ENCODE measurements at regions not wholly inside any gene's neighbourhood (a gene's known extent, or its start where the extent isn't known, plus 50 kb on each side); places are given as distances from the start of the nearest gene placed in this dataset.
"Not testable (repeated sequence)": the region's sequence is repeated elsewhere in the genome, so short reads cannot be mapped to it uniquely, and the experiment has no call there.

DNA sequence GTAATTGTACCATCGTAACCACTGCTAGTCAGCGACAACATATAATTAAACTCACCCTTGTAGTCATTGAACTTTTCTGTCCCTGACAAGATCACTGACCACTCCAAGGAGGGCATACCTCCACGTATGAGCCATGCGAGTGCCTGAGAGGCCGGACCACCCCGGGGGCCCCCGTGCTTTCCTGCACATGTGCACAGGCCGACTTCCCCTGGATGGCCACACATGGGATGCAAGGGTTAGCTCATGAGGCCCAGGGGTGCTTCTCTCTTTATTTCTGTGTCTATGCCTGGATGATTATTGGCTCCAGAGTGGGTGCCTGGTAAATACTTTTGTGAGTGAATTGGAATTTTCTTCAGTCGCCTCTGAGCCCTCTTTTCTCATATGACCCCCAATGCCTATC is 82.8 kb upstream of the ZNF536 start:
- Histone ChIP-seq H3K9ac (ENCODE audit: low read length) (no peak overlapping the region), H3K4me1 (ENCODE audit: low read length) (no peaks in the 10 kb centered on the region), H3K36me3 (replicated peaks; ENCODE audit: low read depth, low read length) (no peaks in the 10 kb centered on the region), H3K4me2 (ENCODE audit: low read length) (no peak overlapping the region), H3K9me3 (ENCODE audit: insufficient read depth, low read length) (no peaks in the 10 kb centered on the region), H3K4me3 (ENCODE audit: low read length) (no peak overlapping the region), H3K27me3 (ENCODE audit: low read depth, low read length) (peaks cover 6% of the 10 kb centered on the region; the same call in 1 of the 2 replicates), H2AFZ (ENCODE audit: low read depth, low read length) (no peak overlapping the region), H3K27ac (ENCODE audit: low read length) (no peak overlapping the region), H4K20me1 (ENCODE audit: insufficient read depth, low read length) (no peaks in the 10 kb centered on the region), H3K79me2 (ENCODE audit: low read length) (no peaks in the 10 kb centered on the region)
- no peak for TF ChIP-seq EZH2phosphoT487 (IDR thresholded peaks at IDR 0.05; ENCODE audit: low read depth)
- TF ChIP-seq, protein P1, sequence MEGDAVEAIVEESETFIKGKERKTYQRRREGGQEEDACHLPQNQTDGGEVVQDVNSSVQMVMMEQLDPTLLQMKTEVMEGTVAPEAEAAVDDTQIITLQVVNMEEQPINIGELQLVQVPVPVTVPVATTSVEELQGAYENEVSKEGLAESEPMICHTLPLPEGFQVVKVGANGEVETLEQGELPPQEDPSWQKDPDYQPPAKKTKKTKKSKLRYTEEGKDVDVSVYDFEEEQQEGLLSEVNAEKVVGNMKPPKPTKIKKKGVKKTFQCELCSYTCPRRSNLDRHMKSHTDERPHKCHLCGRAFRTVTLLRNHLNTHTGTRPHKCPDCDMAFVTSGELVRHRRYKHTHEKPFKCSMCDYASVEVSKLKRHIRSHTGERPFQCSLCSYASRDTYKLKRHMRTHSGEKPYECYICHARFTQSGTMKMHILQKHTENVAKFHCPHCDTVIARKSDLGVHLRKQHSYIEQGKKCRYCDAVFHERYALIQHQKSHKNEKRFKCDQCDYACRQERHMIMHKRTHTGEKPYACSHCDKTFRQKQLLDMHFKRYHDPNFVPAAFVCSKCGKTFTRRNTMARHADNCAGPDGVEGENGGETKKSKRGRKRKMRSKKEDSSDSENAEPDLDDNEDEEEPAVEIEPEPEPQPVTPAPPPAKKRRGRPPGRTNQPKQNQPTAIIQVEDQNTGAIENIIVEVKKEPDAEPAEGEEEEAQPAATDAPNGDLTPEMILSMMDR (IDR thresholded peaks at IDR 0.05; ENCODE audit: low read depth, low read length), result no peak

DNA sequence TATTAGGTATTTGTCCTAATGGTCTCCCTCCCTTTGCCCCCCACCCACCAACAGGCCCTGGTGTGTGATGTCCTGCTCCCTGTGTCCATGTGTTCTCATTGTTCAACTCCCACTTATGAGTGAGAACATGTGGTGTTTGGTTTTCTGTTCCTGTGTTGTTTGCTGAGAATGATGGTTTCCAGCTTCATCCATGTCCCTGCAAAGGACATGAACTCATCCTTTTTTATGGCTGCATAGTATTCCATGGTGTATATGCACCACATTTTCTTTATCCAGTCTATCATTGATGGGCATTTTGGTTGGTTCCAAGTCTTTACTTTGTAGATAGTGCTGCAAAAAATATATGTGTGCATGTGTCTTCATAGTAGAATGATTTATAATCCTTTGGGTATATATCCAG is 81.4 kb upstream of the ZNF536 start:
- H3K79me2 ChIP-seq (ENCODE audit: low read length); H3K36me3 ChIP-seq (replicated peaks; ENCODE audit: low read depth, low read length); H3K4me1 ChIP-seq (ENCODE audit: low read length); H2AFZ ChIP-seq (ENCODE audit: low read depth, low read length); H4K20me1 ChIP-seq (ENCODE audit: insufficient read depth, low read length); H3K4me2 ChIP-seq (ENCODE audit: low read length); H3K4me3 ChIP-seq (ENCODE audit: low read length); H3K27ac ChIP-seq (ENCODE audit: low read length); H3K9me3 ChIP-seq (ENCODE audit: insufficient read depth, low read length); H3K9ac ChIP-seq (ENCODE audit: low read length); H3K27me3 ChIP-seq (ENCODE audit: low read depth, low read length): not testable (repeated sequence)

DNA sequence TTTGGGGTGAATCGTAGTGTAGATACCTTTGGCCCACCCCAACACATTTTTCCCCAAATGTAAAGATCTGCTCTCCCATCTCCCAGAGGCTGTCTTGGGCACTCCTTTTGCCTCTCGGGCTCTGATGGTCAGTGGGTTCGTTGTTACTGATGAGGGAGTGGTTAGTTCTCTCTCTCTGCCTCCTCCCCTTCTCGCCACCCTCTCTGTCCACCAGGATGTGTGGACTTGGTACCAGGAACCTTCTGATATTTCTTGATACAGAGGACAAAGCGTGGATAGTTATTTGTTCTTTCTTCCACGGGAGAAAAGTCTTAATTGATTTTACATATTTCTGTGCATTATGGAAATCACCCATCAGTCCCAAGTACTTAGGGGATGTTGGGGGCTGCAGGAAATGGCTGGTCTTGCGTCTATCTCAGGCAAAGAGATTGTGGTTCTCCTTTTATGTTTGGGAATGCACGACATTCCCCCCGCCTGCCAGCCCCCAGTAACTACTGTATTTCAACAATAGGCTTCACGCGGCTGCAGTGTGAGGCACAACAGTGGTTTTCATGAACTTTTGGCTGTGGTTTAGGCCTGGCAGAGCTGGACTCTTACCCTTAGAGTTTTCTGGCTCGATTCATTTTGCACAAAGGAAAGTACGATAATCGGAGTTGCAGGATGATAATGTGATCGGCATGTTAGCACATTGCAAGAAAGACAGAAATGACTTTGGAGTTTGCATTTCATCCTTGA is 79.0 kb upstream of the ZNF536 start:
- Histone ChIP-seq H3K9ac (ENCODE audit: low read length) (no peak overlapping the region), H3K27ac (ENCODE audit: low read length) (no peak overlapping the region), H3K4me2 (ENCODE audit: low read length) (no peak overlapping the region)

DNA sequence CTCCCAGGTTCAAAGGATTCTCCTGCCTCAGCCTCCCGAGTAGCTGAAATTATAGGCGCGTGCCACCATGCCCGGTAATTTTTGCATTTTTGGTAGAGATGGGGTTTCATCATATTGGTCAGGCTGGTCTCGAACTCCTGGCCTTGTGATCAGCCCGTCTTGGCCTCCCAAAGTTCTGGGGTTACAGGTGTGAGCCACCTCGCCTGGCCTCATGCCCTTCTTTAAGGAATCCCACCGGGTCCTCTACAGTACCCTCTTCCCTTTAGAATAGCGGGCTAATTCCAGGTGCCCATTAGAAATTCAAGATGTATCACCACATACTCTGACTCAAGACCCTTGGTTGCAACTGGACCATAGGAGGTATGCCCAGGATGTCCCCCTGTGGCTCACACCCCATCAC is 74.2 kb upstream of the ZNF536 start:
- no peak for TF ChIP-seq EZH2phosphoT487 (IDR thresholded peaks at IDR 0.05; ENCODE audit: low read depth)
- TF ChIP-seq, protein P1 (IDR thresholded peaks at IDR 0.05; ENCODE audit: low read depth, low read length), result no peak
- no peaks in the 10 kb centered on the region for H3K79me2 ChIP-seq (ENCODE audit: low read length)
- 0 out of 2 replicates have a peak, but pooled peaks cover 3% of the 10 kb centered on the region for H3K27me3 ChIP-seq (ENCODE audit: low read depth, low read length)
- no peak overlapping the region for H3K4me2 ChIP-seq (ENCODE audit: low read length)
- H3K9me3 ChIP-seq (ENCODE audit: insufficient read depth, low read length), result no peaks in the 10 kb centered on the region
- H3K4me1 ChIP-seq (ENCODE audit: low read length), result no peaks in the 10 kb centered on the region
- H2AFZ ChIP-seq (ENCODE audit: low read depth, low read length), result no peak overlapping the region
- no peaks in the 10 kb centered on the region for H3K36me3 ChIP-seq (replicated peaks; ENCODE audit: low read depth, low read length)
- H3K4me3 ChIP-seq (ENCODE audit: low read length), result no peak overlapping the region
- H4K20me1 ChIP-seq (ENCODE audit: insufficient read depth, low read length), result no peaks in the 10 kb centered on the region; the same call in 1 of the 2 replicates
- H3K9ac ChIP-seq (ENCODE audit: low read length), result no peak overlapping the region
- H3K27ac ChIP-seq (ENCODE audit: low read length), result no peak overlapping the region

More for the DNA sequence above, 79.0 kb upstream of the ZNF536 start:
- no peak overlapping the region for H2AFZ ChIP-seq (ENCODE audit: low read depth, low read length)
- no peaks in the 10 kb centered on the region; the same call in 1 of the 2 replicates for H4K20me1 ChIP-seq (ENCODE audit: insufficient read depth, low read length)
- H3K4me1 ChIP-seq (ENCODE audit: low read length), result no peaks in the 10 kb centered on the region
- 0 out of 2 replicates have a peak, but pooled peaks cover 4% of the 10 kb centered on the region for H3K27me3 ChIP-seq (ENCODE audit: low read depth, low read length)
- no peaks in the 10 kb centered on the region for H3K36me3 ChIP-seq (replicated peaks; ENCODE audit: low read depth, low read length)
- H3K9me3 ChIP-seq (ENCODE audit: insufficient read depth, low read length), result no peaks in the 10 kb centered on the region
- no peak for TF ChIP-seq EZH2phosphoT487 (IDR thresholded peaks at IDR 0.05; ENCODE audit: low read depth)
- TF ChIP-seq, protein P1 (IDR thresholded peaks at IDR 0.05; ENCODE audit: low read depth, low read length), result no peak
- H3K4me3 ChIP-seq (ENCODE audit: low read length), result no peak overlapping the region
- no peaks in the 10 kb centered on the region for H3K79me2 ChIP-seq (ENCODE audit: low read length)

Data from OCI-LY3 (cell line).